ENCODE measurements at regions not wholly inside any gene's neighbourhood (a gene's known extent, or its start where the extent isn't known, plus 50 kb on each side); places are given as distances from the start of the nearest gene placed in this dataset.

GRCh38 chr5:27328480-27328879 is 290.1 kb upstream of the CDH9 start:
- no peak overlapping the region for H3K27ac ChIP-seq
- TF ChIP-seq CTCF (conservative IDR thresholded peaks at IDR 0.05): no peak

GRCh38 chr5:27325513-27325912 is 287.1 kb upstream of the CDH9 start:
- TF ChIP-seq CTCF (conservative IDR thresholded peaks at IDR 0.05): no peak
- H3K27ac ChIP-seq: no peak overlapping the region

- H3K27ac ChIP-seq: no peak overlapping the region
- TF ChIP-seq CTCF (conservative IDR thresholded peaks at IDR 0.05): no peak
Measured at GRCh38 chr5:27318701-27319100, 280.3 kb upstream of the CDH9 start.

- no peak overlapping the region for H3K27ac ChIP-seq
- no peak for TF ChIP-seq CTCF (conservative IDR thresholded peaks at IDR 0.05)
Measured at GRCh38 chr5:27316271-27316650, 277.9 kb upstream of the CDH9 start.

GRCh38 chr5:27315363-27316270 is 277.2 kb upstream of the CDH9 start:
- no peak for TF ChIP-seq CTCF (conservative IDR thresholded peaks at IDR 0.05)
- H3K27ac ChIP-seq: no peak overlapping the region

- no peak overlapping the region for H3K27ac ChIP-seq
Measured at GRCh38 chr5:27313549-27313948, 275.2 kb upstream of the CDH9 start.

More at GRCh38 chr5:27313549-27313948, 275.2 kb upstream of the CDH9 start:
- TF ChIP-seq CTCF (conservative IDR thresholded peaks at IDR 0.05): no peak

Measured in VCaP (cell line).